ENCODE measurements at regions not wholly inside any gene's neighbourhood (a gene's known extent, or its start where the extent isn't known, plus 50 kb on each side); places are given as distances from the start of the nearest gene placed in this dataset.
A peak's percentile ranks its signal among the peaks of the same experiment; 100 is the strongest.
"Not testable (repeated sequence)": the region's sequence is repeated elsewhere in the genome, so short reads cannot be mapped to it uniquely, and the experiment has no call there.

- not testable (repeated sequence) for H3K9me3 ChIP-seq (ENCODE audit: low read depth); H3K27ac ChIP-seq; H3K79me2 ChIP-seq; H4K20me1 ChIP-seq (ENCODE audit: insufficient read depth, poor library complexity, severe bottlenecking); DNase-seq (ENCODE audit: low spot score); H3K9me2 ChIP-seq (replicated peaks; ENCODE audit: insufficient read depth); H3K27me3 ChIP-seq; H3K4me3 ChIP-seq; H3K4me2 ChIP-seq; H3K36me3 ChIP-seq (replicated peaks; ENCODE audit: insufficient read depth, low read depth); H3K4me1 ChIP-seq (ENCODE audit: insufficient read depth); H2AFZ ChIP-seq
- WGBS (ENCODE audit: low lambda C conversion rate, missing lambda C conversion rate), result 72% methylated on average over 5 of the region's 5 CpGs
Measured at GRCh38 chr4:4004036-4004435, 222.7 kb downstream of the OTOP1 start.

GRCh38 chr4:4004702-4005101, 222.0 kb downstream of the OTOP1 start:
- 83% methylated on average over 9 of the region's 10 CpGs for WGBS (ENCODE audit: low lambda C conversion rate, missing lambda C conversion rate)
- H3K27me3 ChIP-seq; H3K27ac ChIP-seq; H4K20me1 ChIP-seq (ENCODE audit: insufficient read depth, poor library complexity, severe bottlenecking); H3K4me3 ChIP-seq; H3K9me3 ChIP-seq (ENCODE audit: low read depth); H3K79me2 ChIP-seq; DNase-seq (ENCODE audit: low spot score); H3K4me1 ChIP-seq (ENCODE audit: insufficient read depth); H3K9me2 ChIP-seq (replicated peaks; ENCODE audit: insufficient read depth); H3K36me3 ChIP-seq (replicated peaks; ENCODE audit: insufficient read depth, low read depth); H3K4me2 ChIP-seq; H2AFZ ChIP-seq: not testable (repeated sequence)

- not testable (repeated sequence) for H4K20me1 ChIP-seq (ENCODE audit: insufficient read depth, poor library complexity, severe bottlenecking); H3K9me3 ChIP-seq (ENCODE audit: low read depth); H3K36me3 ChIP-seq (replicated peaks; ENCODE audit: insufficient read depth, low read depth); H3K9me2 ChIP-seq (replicated peaks; ENCODE audit: insufficient read depth); H3K4me3 ChIP-seq; DNase-seq (ENCODE audit: low spot score); H2AFZ ChIP-seq; H3K4me1 ChIP-seq (ENCODE audit: insufficient read depth); H3K79me2 ChIP-seq; H3K27ac ChIP-seq; H3K27me3 ChIP-seq; H3K4me2 ChIP-seq
- 64% methylated on average over 11 of the region's 11 CpGs for WGBS (ENCODE audit: low lambda C conversion rate, missing lambda C conversion rate)
Measured at GRCh38 chr4:4006356-4006755, 220.4 kb downstream of the OTOP1 start.

- H3K4me2 ChIP-seq; H3K36me3 ChIP-seq (replicated peaks; ENCODE audit: insufficient read depth, low read depth); H3K9me2 ChIP-seq (replicated peaks; ENCODE audit: insufficient read depth); H3K27ac ChIP-seq; H3K4me3 ChIP-seq; DNase-seq (ENCODE audit: low spot score); H3K79me2 ChIP-seq; H4K20me1 ChIP-seq (ENCODE audit: insufficient read depth, poor library complexity, severe bottlenecking); H3K9me3 ChIP-seq (ENCODE audit: low read depth); H2AFZ ChIP-seq; H3K27me3 ChIP-seq; H3K4me1 ChIP-seq (ENCODE audit: insufficient read depth): not testable (repeated sequence)
- WGBS (ENCODE audit: low lambda C conversion rate, missing lambda C conversion rate), result 58% methylated on average over 7 of the region's 7 CpGs
Measured at GRCh38 chr4:4019071-4019470, 207.7 kb downstream of the OTOP1 start.

GRCh38 chr4:4021161-4021560, 205.6 kb downstream of the OTOP1 start:
- H3K9me2 ChIP-seq (replicated peaks; ENCODE audit: insufficient read depth); H3K27ac ChIP-seq; H3K4me3 ChIP-seq; H3K9me3 ChIP-seq (ENCODE audit: low read depth); H3K27me3 ChIP-seq; H2AFZ ChIP-seq; H3K36me3 ChIP-seq (replicated peaks; ENCODE audit: insufficient read depth, low read depth); H3K79me2 ChIP-seq; H3K4me2 ChIP-seq; DNase-seq (ENCODE audit: low spot score); H4K20me1 ChIP-seq (ENCODE audit: insufficient read depth, poor library complexity, severe bottlenecking); H3K4me1 ChIP-seq (ENCODE audit: insufficient read depth): not testable (repeated sequence)
- WGBS (ENCODE audit: low lambda C conversion rate, missing lambda C conversion rate), result 87% methylated on average over 7 of the region's 15 CpGs

GRCh38 chr4:4026708-4027107, 200.0 kb downstream of the OTOP1 start:
- not testable (repeated sequence) for H3K36me3 ChIP-seq (replicated peaks; ENCODE audit: insufficient read depth, low read depth); DNase-seq (ENCODE audit: low spot score); H3K9me2 ChIP-seq (replicated peaks; ENCODE audit: insufficient read depth); H3K4me3 ChIP-seq; H3K9me3 ChIP-seq (ENCODE audit: low read depth); H3K4me2 ChIP-seq; H2AFZ ChIP-seq; H3K27ac ChIP-seq; H3K4me1 ChIP-seq (ENCODE audit: insufficient read depth); H3K79me2 ChIP-seq; H4K20me1 ChIP-seq (ENCODE audit: insufficient read depth, poor library complexity, severe bottlenecking); H3K27me3 ChIP-seq
- WGBS (ENCODE audit: low lambda C conversion rate, missing lambda C conversion rate), result 86% methylated on average over 4 of the region's 4 CpGs

- not testable (repeated sequence) for H3K9me3 ChIP-seq (ENCODE audit: low read depth); H4K20me1 ChIP-seq (ENCODE audit: insufficient read depth, poor library complexity, severe bottlenecking); H3K79me2 ChIP-seq; H3K27ac ChIP-seq; H3K27me3 ChIP-seq; H3K36me3 ChIP-seq (replicated peaks; ENCODE audit: insufficient read depth, low read depth); DNase-seq (ENCODE audit: low spot score); H3K4me2 ChIP-seq; H3K4me3 ChIP-seq; H2AFZ ChIP-seq; H3K9me2 ChIP-seq (replicated peaks; ENCODE audit: insufficient read depth)
- WGBS (ENCODE audit: low lambda C conversion rate, missing lambda C conversion rate), result 86% methylated on average over 3 of the region's 3 CpGs
- H3K4me1 ChIP-seq (ENCODE audit: insufficient read depth), result peaks cover 17% of the 10 kb centered on the region
Measured at GRCh38 chr4:4028752-4029151, 198.0 kb downstream of the OTOP1 start.

GRCh38 chr4:4030509-4030908, 196.2 kb downstream of the OTOP1 start:
- not testable (repeated sequence) for H3K79me2 ChIP-seq; H3K27ac ChIP-seq; H3K4me2 ChIP-seq; H3K27me3 ChIP-seq; H3K9me2 ChIP-seq (replicated peaks; ENCODE audit: insufficient read depth); H3K36me3 ChIP-seq (replicated peaks; ENCODE audit: insufficient read depth, low read depth); DNase-seq (ENCODE audit: low spot score); H2AFZ ChIP-seq; H4K20me1 ChIP-seq (ENCODE audit: insufficient read depth, poor library complexity, severe bottlenecking); H3K9me3 ChIP-seq (ENCODE audit: low read depth); H3K4me3 ChIP-seq
- 38% methylated on average over 9 of the region's 9 CpGs for WGBS (ENCODE audit: low lambda C conversion rate, missing lambda C conversion rate)
- H3K4me1 ChIP-seq (ENCODE audit: insufficient read depth), result peaks cover 17% of the 10 kb centered on the region

- H3K4me3 ChIP-seq; H2AFZ ChIP-seq; H3K79me2 ChIP-seq; H3K9me2 ChIP-seq (replicated peaks; ENCODE audit: insufficient read depth); H3K27me3 ChIP-seq; H3K36me3 ChIP-seq (replicated peaks; ENCODE audit: insufficient read depth, low read depth); H4K20me1 ChIP-seq (ENCODE audit: insufficient read depth, poor library complexity, severe bottlenecking); DNase-seq (ENCODE audit: low spot score); H3K9me3 ChIP-seq (ENCODE audit: low read depth); H3K4me2 ChIP-seq: not testable (repeated sequence)
- Histone ChIP-seq H3K27ac (peak overlapping the region; percentile 22), H3K4me1 (ENCODE audit: insufficient read depth) (peaks cover 17% of the 10 kb centered on the region)
- WGBS (ENCODE audit: low lambda C conversion rate, missing lambda C conversion rate), result 59% methylated on average over 8 of the region's 8 CpGs
Measured at GRCh38 chr4:4031446-4032135, 195.1 kb downstream of the OTOP1 start.

Data from hepatocyte (in vitro differentiated cells).